Neural cell (in vitro differentiated cells): ENCODE measurements at regions not wholly inside any gene's neighbourhood (a gene's known extent, or its start where the extent isn't known, plus 50 kb on each side); places are given as distances from the start of the nearest gene placed in this dataset.

ENCODE experiments used
- H2AFZ ChIP-seq: fragments of 200-600, 300-800 bp; sonication (generic), shearing (Covaris generic); 2 replicates; pipeline ENCODE4 v1.6.0; 2014; ENCODE audit warnings: low read depth, mild to moderate bottlenecking, antibody characterized with exemption, low read length, moderate library complexity
- H3F3A ChIP-seq: fragments of 200-600 bp; shearing (Covaris generic); 2 replicates; pipeline ENCODE4 v1.6.1; 2016; ENCODE audit warnings: mild to moderate bottlenecking, moderate library complexity, mixed read lengths, antibody characterized with exemption, low read length; ENCODE audit not compliant: insufficient read depth, poor library complexity, severe bottlenecking
- H3K27ac ChIP-seq: fragments of 200-600, 300-800 bp; sonication (generic), shearing (Covaris generic); 2 replicates; pipeline ENCODE4 v1.5.1; 2014; ENCODE audit warnings: mild to moderate bottlenecking, low read length, moderate library complexity
- H3K27me3 ChIP-seq: fragments of 300-800, 200-600 bp; sonication (generic), shearing (Covaris generic); 2 replicates; pipeline ENCODE4 v1.6.0; 2014; ENCODE audit warnings: mild to moderate bottlenecking, low read depth, low read length, moderate library complexity; ENCODE audit not compliant: insufficient read depth
- H3K36me3 ChIP-seq: fragments of 300-800, 200-600 bp; sonication (generic), shearing (Covaris generic); 2 replicates; pipeline ENCODE4 v1.5.1; 2014; ENCODE audit warnings: mild to moderate bottlenecking, antibody characterized with exemption, low read length, moderate library complexity; ENCODE audit not compliant: insufficient read depth
- H3K4me2 ChIP-seq: fragments of 300-800, 200-600 bp; sonication (generic), shearing (Covaris generic); 2 replicates; pipeline ENCODE4 v1.6.0; 2014; ENCODE audit warnings: mild to moderate bottlenecking, low read length
- H3K4me3 ChIP-seq: fragments of 300-800, 200-600 bp; sonication (generic), shearing (Covaris generic); 2 replicates; pipeline ENCODE4 v1.5.1; 2014; ENCODE audit warnings: mild to moderate bottlenecking, low read length, moderate library complexity
- H3K79me2 ChIP-seq: fragments of 200-600 bp; shearing (Covaris generic); replicated peaks from 2 replicates; pipeline ENCODE4 v1.6.0; 2014; ENCODE audit warnings: mild to moderate bottlenecking, low read length, moderate library complexity; ENCODE audit not compliant: insufficient read depth
- H3K9ac ChIP-seq: fragments of 300-800, 200-600 bp; sonication (generic), shearing (Covaris generic); 2 replicates; pipeline ENCODE4 v1.6.1; 2016; ENCODE audit warnings: mild to moderate bottlenecking, low read length, mixed read lengths
- H3K9me2 ChIP-seq: fragments of 200-600 bp; shearing (Covaris generic); 2 replicates; pipeline ENCODE4 v1.6.1; 2016; ENCODE audit warnings: mild to moderate bottlenecking, low read length, mixed read lengths; ENCODE audit not compliant: insufficient read depth
- H3K9me3 ChIP-seq: fragments of 200-600, 300-800 bp; sonication (generic), shearing (Covaris generic); 2 replicates; pipeline ENCODE4 v1.6.1; 2016; ENCODE audit warnings: mild to moderate bottlenecking, mixed run types, low read length, moderate library complexity, mixed read lengths
- H4K20me1 ChIP-seq: fragments of 200-600 bp; shearing (Covaris generic); 2 replicates; pipeline ENCODE4 v1.6.1; 2016; ENCODE audit warnings: mild to moderate bottlenecking, mixed run types; ENCODE audit not compliant: insufficient read depth
- CTCF ChIP-seq: fragments of 450-650 bp; IDR thresholded peaks from 2 replicates; pipeline ENCODE4 v1.5.1; 2014; ENCODE audit warnings: antibody characterized with exemption, mild to moderate bottlenecking, moderate library complexity; ENCODE audit not compliant: poor library complexity, severe bottlenecking
- EP300 ChIP-seq: fragments of 450-650 bp; conservative IDR thresholded peaks from 2 replicates; pipeline ENCODE4 v1.6.1; 2014; ENCODE audit warnings: antibody characterized with exemption, mild to moderate bottlenecking, moderate library complexity; ENCODE audit not compliant: poor library complexity, severe bottlenecking
- EZH2 ChIP-seq: fragments of 200-600, 300-800 bp; shearing (Covaris generic), sonication (generic); IDR thresholded peaks from 2 replicates; pipeline ENCODE4 v1.6.1; 2014; ENCODE audit warnings: antibody characterized with exemption, low read length, borderline replicate concordance, mild to moderate bottlenecking; ENCODE audit not compliant: insufficient read depth, poor library complexity, severe bottlenecking
- MXI1 ChIP-seq: fragments of 450-650 bp; conservative IDR thresholded peaks from 2 replicates; pipeline ENCODE4 v1.6.1; 2014; ENCODE audit warnings: antibody characterized with exemption, mild to moderate bottlenecking; ENCODE audit not compliant: poor library complexity, severe bottlenecking
- POLR2AphosphoS5 ChIP-seq: IDR thresholded peaks from 2 replicates; pipeline ENCODE4 v1.6.1; 2012
- RAD21 ChIP-seq: fragments of 450-650 bp; conservative IDR thresholded peaks from 2 replicates; pipeline ENCODE4 v1.6.1; 2014; ENCODE audit warnings: antibody characterized with exemption, mild to moderate bottlenecking, moderate library complexity
- REST ChIP-seq: IDR thresholded peaks from 2 replicates; pipeline ENCODE4 v1.6.1; 2012; ENCODE audit warnings: borderline replicate concordance
- SMC3 ChIP-seq: fragments of 450-650 bp; conservative IDR thresholded peaks from 2 replicates; pipeline ENCODE4 v1.6.1; 2014; ENCODE audit warnings: antibody characterized with exemption, mild to moderate bottlenecking, moderate library complexity; ENCODE audit not compliant: poor library complexity
- TAF1 ChIP-seq: IDR thresholded peaks from 2 replicates; pipeline ENCODE4 v1.6.1; 2012; ENCODE audit warnings: low read depth

GRCh38 chr11:80041136-80042000 lies 600.5 kb upstream of the TENM4 start:
- no peaks in the 10 kb centered on the region for H3K79me2 ChIP-seq
- no peak overlapping the region for H3K27ac ChIP-seq
- H3K4me3 ChIP-seq, result no peak overlapping the region
- no peaks in the 10 kb centered on the region for H3K9me3 ChIP-seq
- TF ChIP-seq RAD21, result no peak
- TF ChIP-seq EZH2, result no peak
- TF ChIP-seq EP300, result no peak
- TF ChIP-seq POLR2AphosphoS5, result no peak
- no peak for TF ChIP-seq MXI1
- no peak for TF ChIP-seq CTCF
- no peak for TF ChIP-seq REST
- no peak overlapping the region for H3K4me2 ChIP-seq
- no peaks in the 10 kb centered on the region for H3F3A ChIP-seq
- H3K36me3 ChIP-seq, result no peaks in the 10 kb centered on the region
- H2AFZ ChIP-seq, result no peak overlapping the region
- no peaks in the 10 kb centered on the region for H3K27me3 ChIP-seq
- no peak overlapping the region for H3K9ac ChIP-seq
- no peaks in the 10 kb centered on the region for H4K20me1 ChIP-seq
- no peaks in the 10 kb centered on the region for H3K9me2 ChIP-seq

- Histone ChIP-seq H3K4me2 (no peak overlapping the region), H3K27me3 (no peaks in the 10 kb centered on the region), H3K9me2 (no peaks in the 10 kb centered on the region), H3K9ac (no peak overlapping the region), H3K4me3 (no peak overlapping the region), H3F3A (peaks cover 3% of the 10 kb centered on the region), H3K27ac (no peak overlapping the region), H2AFZ (no peak overlapping the region), H3K9me3 (no peaks in the 10 kb centered on the region), H4K20me1 (no peaks in the 10 kb centered on the region), H3K36me3 (no peaks in the 10 kb centered on the region), H3K79me2 (no peaks in the 10 kb centered on the region)
- no peak for TF ChIP-seq RAD21
These were observed 594.0 kb upstream of the TENM4 start for GRCh38 chr11:80034801-80035200.

GRCh38 chr11:80031014-80031600 lies 590.3 kb upstream of the TENM4 start:
- Histone ChIP-seq H3K27ac (no peak overlapping the region), H3K9ac (no peak overlapping the region), H2AFZ (no peak overlapping the region), H3K9me3 (no peaks in the 10 kb centered on the region), H3K4me3 (no peak overlapping the region), H3F3A (peaks cover 3% of the 10 kb centered on the region), H3K9me2 (no peaks in the 10 kb centered on the region), H3K27me3 (no peaks in the 10 kb centered on the region), H3K4me2 (no peak overlapping the region), H3K79me2 (no peaks in the 10 kb centered on the region), H3K36me3 (no peaks in the 10 kb centered on the region), H4K20me1 (no peaks in the 10 kb centered on the region)
- no peak for TF ChIP-seq RAD21
- TF ChIP-seq MXI1, result no peak
- TF ChIP-seq CTCF, result no peak
- TF ChIP-seq TAF1, result no peak
- no peak for TF ChIP-seq POLR2AphosphoS5
- no peak for TF ChIP-seq EP300
- TF ChIP-seq EZH2, result no peak
- TF ChIP-seq REST, result no peak
- TF ChIP-seq SMC3, result no peak
